Fibroblast of lung (primary cell): ENCODE measurements at regions not wholly inside any gene's neighbourhood (a gene's known extent, or its start where the extent isn't known, plus 50 kb on each side); places are given as distances from the start of the nearest gene placed in this dataset.

ENCODE experiments used
- DNase-seq, 2 donors: peaks; one replicate each; pipeline versions ENCODE4 v3.0.0 to v3.0.0-alpha.2; 2010; ENCODE audit warnings: low read depth in 2 of 2
- H2AFZ ChIP-seq: 2 replicates; pipeline ENCODE4 v1.5.1; 2012; ENCODE audit warnings: low read length, control low read depth, inconsistent platforms
- H3K27ac ChIP-seq: 2 replicates; pipeline ENCODE4 v1.5.1; 2011; ENCODE audit warnings: low read length, control low read depth; ENCODE audit not compliant: insufficient read depth
- H3K27me3 ChIP-seq: 2 replicates; pipeline ENCODE4 v1.5.1; 2011; ENCODE audit warnings: mild to moderate bottlenecking, low read length; ENCODE audit not compliant: control insufficient read depth, insufficient read depth
- H3K36me3 ChIP-seq: 2 replicates; pipeline ENCODE4 v1.5.1; 2011; ENCODE audit warnings: low read length; ENCODE audit not compliant: control insufficient read depth, insufficient read depth
- H3K4me1 ChIP-seq: 2 replicates; pipeline ENCODE4 v1.5.1; 2011; ENCODE audit warnings: low read length; ENCODE audit not compliant: control insufficient read depth, insufficient read depth; ENCODE audit errors: extremely low read depth
- H3K4me2 ChIP-seq: 2 replicates; pipeline ENCODE4 v1.5.1; 2011; ENCODE audit warnings: low read length, control low read depth; ENCODE audit not compliant: insufficient read depth; ENCODE audit errors: extremely low read depth
- H3K4me3 ChIP-seq, 4 experiments: fragments of 200-600 bp in 1 of 4; sonication (generic) in 1 of 4; replicated peaks in 1 of 4; 2 replicates each; pipeline ENCODE4 v1.5.1; 2011 to 2016; ENCODE audit warnings: low read length in 4 of 4, low read depth in 3 of 4, mild to moderate bottlenecking in 3 of 4, control low read depth in 2 of 4, inconsistent platforms in 1 of 4, mixed read lengths in 1 of 4; ENCODE audit not compliant: insufficient read depth in 1 of 4; ENCODE audit errors: control extremely low read depth in 1 of 4
- H3K79me2 ChIP-seq: 2 replicates; pipeline ENCODE4 v1.5.1; 2012; ENCODE audit warnings: mild to moderate bottlenecking, low read length, inconsistent platforms; ENCODE audit not compliant: control insufficient read depth, insufficient read depth
- H3K9ac ChIP-seq: 2 replicates; pipeline ENCODE4 v1.5.1; 2011; ENCODE audit warnings: mild to moderate bottlenecking, low read length, control low read depth; ENCODE audit not compliant: insufficient read depth
- H3K9me3 ChIP-seq: 2 replicates; pipeline ENCODE4 v1.5.1; 2012; ENCODE audit warnings: low read depth, low read length; ENCODE audit not compliant: control insufficient read depth, insufficient read depth
- H4K20me1 ChIP-seq: 2 replicates; pipeline ENCODE4 v1.5.1; 2011; ENCODE audit warnings: low read length; ENCODE audit not compliant: control insufficient read depth, insufficient read depth; ENCODE audit errors: extremely low read depth
- EZH2 ChIP-seq: IDR thresholded peaks from 2 replicates; pipeline ENCODE4 v1.5.1; 2012; ENCODE audit warnings: low read length, control low read depth, mild to moderate bottlenecking; ENCODE audit errors: missing control alignments
- TF ChIP-seq, protein P1 (sequence below), 2 donors: IDR thresholded peaks in 1 of 2; conservative IDR thresholded peaks in 1 of 2; 1 replicate in 1 of 2; 2 replicates in 1 of 2; pipeline ENCODE4 v1.5.1; 2011 to 2012; ENCODE audit warnings: low read length in 2 of 2, control low read depth in 1 of 2, inconsistent platforms in 1 of 2, low read depth in 1 of 2, mild to moderate bottlenecking in 1 of 2

DNA sequence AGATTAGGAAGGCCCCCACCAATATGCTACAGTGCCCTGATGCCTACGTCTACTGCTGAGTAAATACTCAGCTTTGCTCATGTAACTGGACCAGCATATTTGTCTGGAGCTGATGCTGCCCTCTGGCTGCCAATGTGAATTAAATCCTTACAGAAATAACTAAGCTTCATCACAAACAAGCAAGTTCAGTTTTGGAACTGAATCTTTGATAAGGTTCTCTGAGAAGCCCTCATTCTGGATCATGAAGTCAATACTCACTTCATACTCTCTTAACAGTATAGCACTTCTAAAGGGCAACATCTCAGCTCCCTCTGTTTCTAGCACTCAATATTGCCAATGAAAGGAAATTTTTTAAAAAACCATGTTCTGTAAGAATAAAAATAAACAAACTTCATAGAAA, 246.7 kb downstream of the ETV1 start:
- Histone ChIP-seq H3K27ac (no peak overlapping the region), H3K9ac (no peak overlapping the region), H3K27me3 (no peaks in the 10 kb centered on the region), H3K36me3 (no peaks in the 10 kb centered on the region), H2AFZ (no peak overlapping the region), H3K9me3 (no peaks in the 10 kb centered on the region), H3K79me2 (no peaks in the 10 kb centered on the region), H4K20me1 (no peaks in the 10 kb centered on the region), H3K4me2 (no peak overlapping the region), H3K4me3 (no peak overlapping the region), H3K4me1 (no peaks in the 10 kb centered on the region)
- TF ChIP-seq, protein P1, sequence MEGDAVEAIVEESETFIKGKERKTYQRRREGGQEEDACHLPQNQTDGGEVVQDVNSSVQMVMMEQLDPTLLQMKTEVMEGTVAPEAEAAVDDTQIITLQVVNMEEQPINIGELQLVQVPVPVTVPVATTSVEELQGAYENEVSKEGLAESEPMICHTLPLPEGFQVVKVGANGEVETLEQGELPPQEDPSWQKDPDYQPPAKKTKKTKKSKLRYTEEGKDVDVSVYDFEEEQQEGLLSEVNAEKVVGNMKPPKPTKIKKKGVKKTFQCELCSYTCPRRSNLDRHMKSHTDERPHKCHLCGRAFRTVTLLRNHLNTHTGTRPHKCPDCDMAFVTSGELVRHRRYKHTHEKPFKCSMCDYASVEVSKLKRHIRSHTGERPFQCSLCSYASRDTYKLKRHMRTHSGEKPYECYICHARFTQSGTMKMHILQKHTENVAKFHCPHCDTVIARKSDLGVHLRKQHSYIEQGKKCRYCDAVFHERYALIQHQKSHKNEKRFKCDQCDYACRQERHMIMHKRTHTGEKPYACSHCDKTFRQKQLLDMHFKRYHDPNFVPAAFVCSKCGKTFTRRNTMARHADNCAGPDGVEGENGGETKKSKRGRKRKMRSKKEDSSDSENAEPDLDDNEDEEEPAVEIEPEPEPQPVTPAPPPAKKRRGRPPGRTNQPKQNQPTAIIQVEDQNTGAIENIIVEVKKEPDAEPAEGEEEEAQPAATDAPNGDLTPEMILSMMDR (conservative IDR thresholded peaks at IDR 0.05 in 1 of 2, IDR thresholded peaks at IDR 0.05 in 1 of 2; ENCODE audit: low read depth in 1 of 2, low read length in 2 of 2), result peak; percentile 52 to 61
- TF ChIP-seq EZH2, result no peak
- DNase-seq, result peak; percentile 73 to 77

DNA sequence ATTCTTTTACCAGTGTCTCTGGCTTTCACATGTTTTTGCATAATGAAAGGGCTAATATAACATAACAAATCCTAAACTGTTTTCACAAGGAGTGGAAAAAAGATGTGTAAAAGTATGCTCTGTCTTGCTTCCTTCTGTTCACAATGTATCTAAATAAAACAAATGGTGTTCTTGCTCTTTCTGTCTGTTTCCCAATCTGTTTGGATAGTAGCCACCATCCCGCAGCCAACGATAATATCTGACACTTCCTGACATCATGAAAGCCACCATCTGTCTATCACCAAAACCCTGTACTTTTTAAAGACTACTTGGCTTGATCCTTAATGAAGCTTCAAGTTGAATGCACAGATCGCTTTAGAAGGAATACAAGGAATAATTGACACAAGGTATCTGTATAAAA, 246.2 kb downstream of the ETV1 start:
- no peaks in the 10 kb centered on the region for H3K27me3 ChIP-seq

DNA sequence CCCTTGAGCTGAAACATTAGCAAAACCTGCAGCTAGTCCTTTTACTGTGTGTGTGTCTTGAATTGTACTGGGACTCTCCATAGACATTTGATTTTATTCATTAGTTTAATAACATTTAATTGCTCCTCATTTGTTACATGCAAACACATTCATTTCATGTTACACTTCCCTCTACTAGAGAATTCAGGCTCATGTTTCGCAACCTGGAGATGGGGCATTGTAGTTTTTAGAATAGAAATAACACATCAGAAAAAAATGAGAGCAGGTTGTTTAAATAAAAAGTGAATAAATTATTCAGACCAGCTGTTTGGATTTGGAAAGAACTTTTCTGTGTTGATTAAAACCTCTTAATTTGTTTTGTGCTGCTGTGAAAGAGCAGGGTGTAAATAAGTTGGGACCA, 243.9 kb downstream of the ETV1 start:
- Histone ChIP-seq H3K4me2 (no peak overlapping the region), H2AFZ (no peak overlapping the region), H3K4me1 (no peaks in the 10 kb centered on the region), H3K27ac (no peak overlapping the region), H3K27me3 (no peaks in the 10 kb centered on the region), H3K4me3 (no peak overlapping the region), H3K36me3 (no peaks in the 10 kb centered on the region), H3K9me3 (no peaks in the 10 kb centered on the region), H4K20me1 (no peaks in the 10 kb centered on the region), H3K79me2 (no peaks in the 10 kb centered on the region), H3K9ac (no peak overlapping the region)
- DNase-seq, result no peak
- TF ChIP-seq, protein P1 (conservative IDR thresholded peaks at IDR 0.05 in 1 of 2, IDR thresholded peaks at IDR 0.05 in 1 of 2; ENCODE audit: low read depth in 1 of 2, low read length in 2 of 2), result no peak
- no peak for TF ChIP-seq EZH2

More for the DNA sequence above, 246.2 kb downstream of the ETV1 start:
- H3K9me3 ChIP-seq, result no peaks in the 10 kb centered on the region
- H3K79me2 ChIP-seq, result no peaks in the 10 kb centered on the region
- peak; percentile 58 to 78 for DNase-seq
- no peaks in the 10 kb centered on the region for H3K36me3 ChIP-seq
- H3K4me1 ChIP-seq, result no peaks in the 10 kb centered on the region
- H3K27ac ChIP-seq, result no peak overlapping the region
- H3K9ac ChIP-seq, result no peak overlapping the region
- peak overlapping the region; percentile 21 for H3K4me2 ChIP-seq
- no peak overlapping the region for H2AFZ ChIP-seq
- H3K4me3 ChIP-seq, result no peak overlapping the region
- TF ChIP-seq EZH2, result no peak
- TF ChIP-seq, protein P1 (conservative IDR thresholded peaks at IDR 0.05 in 1 of 2, IDR thresholded peaks at IDR 0.05 in 1 of 2; ENCODE audit: low read depth in 1 of 2, low read length in 2 of 2), result no peak
- H4K20me1 ChIP-seq, result no peaks in the 10 kb centered on the region
